Osteoblast (primary cell): ENCODE measurements at regions not wholly inside any gene's neighbourhood (a gene's known extent, or its start where the extent isn't known, plus 50 kb on each side); places are given as distances from the start of the nearest gene placed in this dataset.

Source experiments
- DNase-seq: peaks from one replicate; pipeline ENCODE4 v3.0.0; 2011; ENCODE audit warnings: low spot score, mixed read lengths; ENCODE audit not compliant: insufficient read length; ENCODE audit errors: missing footprints
- H2AFZ ChIP-seq: 2 replicates; pipeline ENCODE4 v1.6.0; 2011; ENCODE audit warnings: mild to moderate bottlenecking, low read length
- H3K27ac ChIP-seq: 2 replicates; pipeline ENCODE4 v1.5.1; 2011; ENCODE audit warnings: mild to moderate bottlenecking, low read depth, low read length, moderate library complexity
- H3K27me3 ChIP-seq: 2 replicates; pipeline ENCODE4 v1.6.0; 2012; ENCODE audit warnings: mild to moderate bottlenecking, control low read depth, inconsistent platforms, low read length, moderate library complexity; ENCODE audit not compliant: insufficient read depth
- H3K36me3 ChIP-seq: 2 replicates; pipeline ENCODE4 v1.5.1; 2011; ENCODE audit warnings: mild to moderate bottlenecking, low read length, control low read depth, moderate library complexity; ENCODE audit not compliant: insufficient read depth
- H3K4me1 ChIP-seq: 2 replicates; pipeline ENCODE4 v1.5.1; 2011; ENCODE audit warnings: mild to moderate bottlenecking, low read length, control low read depth, moderate library complexity; ENCODE audit not compliant: insufficient read depth
- H3K4me2 ChIP-seq: 2 replicates; pipeline ENCODE4 v1.6.0; 2011; ENCODE audit warnings: mild to moderate bottlenecking, low read length; ENCODE audit not compliant: insufficient read depth
- H3K4me3 ChIP-seq: fragments of 200-600 bp; sonication (generic); 3 replicates; pipeline ENCODE4 v1.5.1; 2012; ENCODE audit warnings: mild to moderate bottlenecking, low read length, inconsistent platforms; ENCODE audit not compliant: insufficient read depth
- H3K79me2 ChIP-seq: 2 replicates; pipeline ENCODE4 v1.6.0; 2012; ENCODE audit warnings: mild to moderate bottlenecking, low read length, control low read depth, inconsistent platforms; ENCODE audit not compliant: insufficient read depth
- H3K9me3 ChIP-seq: 2 replicates; pipeline ENCODE4 v1.5.1; 2011; ENCODE audit warnings: low read depth, low read length, control low read depth
- H4K20me1 ChIP-seq: 2 replicates; pipeline ENCODE4 v1.6.0; 2012; ENCODE audit warnings: mild to moderate bottlenecking, low read length, control low read depth; ENCODE audit not compliant: insufficient read depth
- TF ChIP-seq, protein P1 (sequence below): IDR thresholded peaks from 2 replicates; pipeline ENCODE4 v1.5.1; 2011; ENCODE audit warnings: mild to moderate bottlenecking, low read depth, low read length, moderate library complexity; ENCODE audit errors: extremely low read depth

DNA sequence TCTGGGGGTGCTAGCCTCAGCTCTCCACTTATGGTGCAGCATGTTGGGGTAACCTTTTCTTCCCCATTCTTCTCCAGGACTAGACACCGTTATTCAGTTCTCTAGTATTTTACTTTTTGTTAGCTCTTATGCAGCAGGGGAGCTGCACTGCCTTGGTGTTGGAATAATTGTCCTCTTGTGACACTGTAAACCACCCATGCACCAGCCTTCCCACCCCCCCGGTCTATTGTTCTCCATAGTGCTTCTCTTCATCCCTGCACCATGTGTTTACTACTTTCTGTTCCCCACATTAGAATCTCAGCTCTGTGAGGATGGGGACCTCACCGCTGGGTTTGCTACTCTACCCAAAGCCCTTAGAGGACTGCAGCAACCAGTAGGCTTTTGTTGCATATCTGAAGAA, 230.7 kb downstream of the RPS24 start:
- Histone ChIP-seq H3K9me3 (no peaks in the 10 kb centered on the region), H3K4me1 (peaks cover 41% of the 10 kb centered on the region), H2AFZ (no peak overlapping the region), H4K20me1 (no peaks in the 10 kb centered on the region), H3K4me3 (no peak overlapping the region), H3K4me2 (no peak overlapping the region), H3K27me3 (no peaks in the 10 kb centered on the region), H3K79me2 (no peaks in the 10 kb centered on the region), H3K36me3 (no peaks in the 10 kb centered on the region), H3K27ac (peak overlapping the region; percentile 88)
- TF ChIP-seq, protein P1, sequence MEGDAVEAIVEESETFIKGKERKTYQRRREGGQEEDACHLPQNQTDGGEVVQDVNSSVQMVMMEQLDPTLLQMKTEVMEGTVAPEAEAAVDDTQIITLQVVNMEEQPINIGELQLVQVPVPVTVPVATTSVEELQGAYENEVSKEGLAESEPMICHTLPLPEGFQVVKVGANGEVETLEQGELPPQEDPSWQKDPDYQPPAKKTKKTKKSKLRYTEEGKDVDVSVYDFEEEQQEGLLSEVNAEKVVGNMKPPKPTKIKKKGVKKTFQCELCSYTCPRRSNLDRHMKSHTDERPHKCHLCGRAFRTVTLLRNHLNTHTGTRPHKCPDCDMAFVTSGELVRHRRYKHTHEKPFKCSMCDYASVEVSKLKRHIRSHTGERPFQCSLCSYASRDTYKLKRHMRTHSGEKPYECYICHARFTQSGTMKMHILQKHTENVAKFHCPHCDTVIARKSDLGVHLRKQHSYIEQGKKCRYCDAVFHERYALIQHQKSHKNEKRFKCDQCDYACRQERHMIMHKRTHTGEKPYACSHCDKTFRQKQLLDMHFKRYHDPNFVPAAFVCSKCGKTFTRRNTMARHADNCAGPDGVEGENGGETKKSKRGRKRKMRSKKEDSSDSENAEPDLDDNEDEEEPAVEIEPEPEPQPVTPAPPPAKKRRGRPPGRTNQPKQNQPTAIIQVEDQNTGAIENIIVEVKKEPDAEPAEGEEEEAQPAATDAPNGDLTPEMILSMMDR = no peak
- DNase-seq = no peak

DNA sequence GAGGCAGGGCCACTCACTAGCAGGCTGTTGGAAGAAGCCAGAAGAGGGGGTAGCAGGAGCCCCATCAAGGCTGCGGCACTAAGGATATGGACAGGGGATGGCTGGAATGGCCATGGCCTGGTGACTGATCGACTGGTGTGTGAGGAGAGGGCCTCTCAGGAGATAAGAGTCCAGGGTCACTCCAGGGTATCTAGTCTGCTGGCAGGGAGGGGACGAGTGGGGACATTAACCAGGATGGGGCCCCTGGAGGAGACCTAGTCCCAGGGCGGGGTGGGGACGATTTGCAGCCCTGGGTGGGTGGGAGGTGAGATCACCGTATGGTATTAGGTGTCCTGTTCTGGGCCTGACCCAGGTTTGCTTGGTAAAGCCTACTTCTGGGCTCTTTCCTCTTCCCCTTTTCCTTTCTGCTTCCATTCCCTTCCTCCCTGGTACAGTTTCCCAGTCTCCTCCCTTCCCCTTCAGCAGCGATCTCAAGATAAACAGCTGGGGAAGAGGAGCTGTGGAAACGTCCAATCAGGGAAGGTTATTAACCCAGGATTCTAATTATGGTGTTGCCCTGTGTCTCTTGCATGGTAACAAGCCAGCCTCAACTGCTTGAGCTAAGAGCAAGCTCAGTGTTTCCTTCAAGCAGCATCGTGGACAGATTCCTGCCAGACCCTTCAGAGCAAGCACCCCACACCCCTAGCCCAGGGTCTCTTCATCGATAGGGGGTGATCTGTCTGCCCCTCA, 233.2 kb downstream of the RPS24 start:
- Histone ChIP-seq H3K9me3 (no peaks in the 10 kb centered on the region), H3K27me3 (no peaks in the 10 kb centered on the region), H3K27ac (no peak overlapping the region), H3K4me1 (peaks cover 38% of the 10 kb centered on the region), H3K36me3 (no peaks in the 10 kb centered on the region), H4K20me1 (no peaks in the 10 kb centered on the region), H3K79me2 (no peaks in the 10 kb centered on the region), H3K4me2 (no peak overlapping the region), H2AFZ (peak overlapping the region; percentile 83), H3K4me3 (no peak overlapping the region)
- DNase-seq = no peak
- TF ChIP-seq, protein P1 = no peak

DNA sequence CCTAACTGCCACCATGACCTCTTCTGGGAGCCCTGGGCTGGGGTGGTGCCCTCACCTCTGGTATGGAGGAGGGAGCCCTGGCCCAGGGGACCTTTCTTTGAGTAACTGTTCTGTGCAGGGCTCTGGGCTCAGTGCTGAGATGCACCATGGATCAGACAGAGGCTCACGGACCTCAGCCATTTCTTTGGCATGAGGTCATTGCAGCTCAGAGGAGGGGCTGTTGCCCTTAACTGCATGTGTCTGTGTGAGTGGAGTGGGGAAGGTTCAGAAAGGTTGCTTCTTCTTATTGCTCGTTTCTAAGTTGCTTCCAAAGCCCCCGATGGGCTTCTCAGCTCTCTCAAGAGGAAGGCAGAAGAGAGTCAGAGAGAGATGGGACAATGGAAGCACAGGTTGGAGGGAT, 233.9 kb downstream of the RPS24 start:
- TF ChIP-seq, protein P1 = no peak
- Histone ChIP-seq H3K4me2 (no peak overlapping the region), H3K27me3 (no peaks in the 10 kb centered on the region), H3K79me2 (no peaks in the 10 kb centered on the region), H2AFZ (peak overlapping the region; percentile 83), H3K27ac (no peak overlapping the region), H3K4me3 (no peak overlapping the region), H3K4me1 (peaks cover 35% of the 10 kb centered on the region), H4K20me1 (no peaks in the 10 kb centered on the region), H3K9me3 (peaks cover 5% of the 10 kb centered on the region), H3K36me3 (no peaks in the 10 kb centered on the region)
- peak; percentile 92 for DNase-seq

DNA sequence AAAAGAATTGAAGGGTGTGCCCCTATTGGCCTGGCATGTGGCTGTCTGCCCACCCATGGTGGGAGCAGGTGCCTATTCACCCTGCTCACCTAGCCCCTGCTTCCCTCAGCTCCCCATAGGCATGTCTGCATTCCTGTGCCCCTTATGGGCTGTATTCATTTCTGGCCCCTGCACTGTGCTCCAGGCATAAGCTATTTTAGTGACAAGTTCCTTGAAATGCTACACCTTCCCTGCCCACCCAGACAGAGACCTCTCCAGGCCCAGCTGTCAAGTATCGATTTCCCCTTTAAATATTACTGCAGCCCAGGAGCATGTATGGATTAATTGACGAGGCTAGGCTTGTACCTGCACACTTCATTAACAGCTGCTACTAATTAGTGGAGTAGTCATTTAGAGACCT, 235.4 kb downstream of the RPS24 start:
- no peak overlapping the region for H3K4me3 ChIP-seq
- peaks cover 20% of the 10 kb centered on the region for H3K4me1 ChIP-seq
- H3K4me2 ChIP-seq = no peak overlapping the region
- TF ChIP-seq, protein P1 = no peak
- H3K9me3 ChIP-seq = peaks cover 5% of the 10 kb centered on the region
- no peaks in the 10 kb centered on the region for H3K36me3 ChIP-seq
- H4K20me1 ChIP-seq = no peaks in the 10 kb centered on the region
- DNase-seq = no peak
- no peaks in the 10 kb centered on the region for H3K79me2 ChIP-seq
- no peak overlapping the region for H2AFZ ChIP-seq
- H3K27me3 ChIP-seq = no peaks in the 10 kb centered on the region
- no peak overlapping the region for H3K27ac ChIP-seq
